Fibroblast of mammary gland (primary cell): ENCODE measurements at regions not wholly inside any gene's neighbourhood (a gene's known extent, or its start where the extent isn't known, plus 50 kb on each side); places are given as distances from the start of the nearest gene placed in this dataset.

ENCODE experiments used
- DNase-seq: peaks from one replicate; pipeline ENCODE4 v3.0.0-alpha.2; 2010; ENCODE audit warnings: low read depth
- H3K4me3 ChIP-seq: 2 replicates; pipeline ENCODE4 v1.5.1; 2011; ENCODE audit warnings: low read depth, mild to moderate bottlenecking, low read length, moderate library complexity; ENCODE audit not compliant: control insufficient read depth
- CTCF ChIP-seq: conservative IDR thresholded peaks from 2 replicates; pipeline ENCODE4 v1.5.1; 2011; ENCODE audit warnings: low read depth, low read length, inconsistent platforms; ENCODE audit not compliant: control insufficient read depth, insufficient read depth

DNA sequence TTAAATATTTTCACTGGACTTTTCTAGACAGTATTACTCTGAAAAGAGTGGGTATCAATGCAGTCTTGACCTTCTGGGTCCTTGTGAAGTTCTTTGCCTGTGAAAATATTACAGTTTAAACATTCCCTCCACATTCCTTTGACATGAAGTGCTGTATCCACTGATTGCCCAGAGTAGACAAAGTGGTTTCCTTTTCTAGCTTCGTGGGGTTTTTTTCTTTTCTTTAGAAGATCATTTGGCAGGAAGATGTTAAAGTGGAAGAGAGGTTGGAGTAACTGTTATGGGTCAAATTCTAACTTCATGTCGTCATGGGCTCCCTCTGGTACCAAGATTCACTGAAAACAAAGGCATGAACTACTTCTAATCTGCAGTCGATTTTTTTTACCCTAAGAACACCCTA lies 496.9 kb downstream of the EPHA4 start:
- TF ChIP-seq CTCF = no peak
- no peak for DNase-seq
- no peak overlapping the region for H3K4me3 ChIP-seq

- no peak for TF ChIP-seq CTCF
- no peak for DNase-seq
These were observed 494.9 kb downstream of the EPHA4 start for GRCh38 chr2:221077251-221077650.

GRCh38 chr2:221077799-221078198 lies 494.3 kb downstream of the EPHA4 start:
- no peak overlapping the region for H3K4me3 ChIP-seq
- TF ChIP-seq CTCF = no peak
- DNase-seq = no peak

More at GRCh38 chr2:221077251-221077650, 494.9 kb downstream of the EPHA4 start:
- H3K4me3 ChIP-seq = no peak overlapping the region

GRCh38 chr2:221085341-221085900 lies 486.7 kb downstream of the EPHA4 start:
- TF ChIP-seq CTCF = no peak
- no peak overlapping the region for H3K4me3 ChIP-seq
- peak; percentile 24 for DNase-seq

DNA sequence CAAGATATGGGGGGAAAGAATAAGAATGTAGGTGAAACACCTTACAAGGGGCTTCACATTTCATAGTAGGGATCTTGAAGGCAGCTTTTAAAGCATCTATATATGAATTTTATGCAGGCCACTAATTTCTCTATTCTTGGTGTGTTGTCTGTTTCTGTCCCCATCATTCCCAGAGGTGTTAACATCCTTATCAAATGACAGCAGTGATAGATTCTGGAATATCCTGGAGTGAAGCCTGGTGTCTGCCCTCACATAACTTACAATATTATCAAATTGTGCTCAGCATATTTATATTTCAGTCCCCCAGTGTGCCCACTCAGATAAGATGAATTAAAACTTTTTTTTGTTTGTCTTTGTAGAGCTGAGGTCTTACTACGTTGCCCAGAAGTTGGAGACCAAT lies 486.2 kb downstream of the EPHA4 start:
- TF ChIP-seq CTCF = no peak
- no peak overlapping the region for H3K4me3 ChIP-seq
- no peak for DNase-seq

- no peak overlapping the region for H3K4me3 ChIP-seq
- no peak for TF ChIP-seq CTCF
- no peak for DNase-seq
These were observed 484.3 kb downstream of the EPHA4 start for GRCh38 chr2:221087779-221088178.

- no peak for DNase-seq
- TF ChIP-seq CTCF = no peak
These were observed 483.6 kb downstream of the EPHA4 start for GRCh38 chr2:221088506-221088905.

More at GRCh38 chr2:221088506-221088905, 483.6 kb downstream of the EPHA4 start:
- no peak overlapping the region for H3K4me3 ChIP-seq
